Vagina (tissue), 2 donors: ENCODE measurements at regions not wholly inside any gene's neighbourhood (a gene's known extent, or its start where the extent isn't known, plus 50 kb on each side); places are given as distances from the start of the nearest gene placed in this dataset.

Experiments used
- CTCF ChIP-seq, 3 experiments: fragments of 450-650 bp in 2 of 3; fragments of 200-600 bp in 1 of 3; sonication (generic) in 1 of 3; IDR thresholded peaks; one replicate each; pipeline ENCODE4 v1.5.1; 2017 to 2019; ENCODE audit warnings: antibody characterized with exemption in 3 of 3, mild to moderate bottlenecking in 2 of 3, moderate library complexity in 2 of 3
- POLR2A ChIP-seq, 2 donors: fragments of 450-650 bp; IDR thresholded peaks; one replicate each; pipeline ENCODE4 v1.6.1; 2017; ENCODE audit warnings: antibody characterized with exemption in 2 of 2, mild to moderate bottlenecking in 2 of 2, moderate library complexity in 2 of 2
- POLR2AphosphoS5 ChIP-seq, 2 donors: sonication (generic); formaldehyde crosslinking; IDR thresholded peaks; one replicate each; pipeline ENCODE4 v1.9.0; 2017; ENCODE audit warnings: antibody characterized with exemption in 2 of 2, mild to moderate bottlenecking in 2 of 2, low read depth in 1 of 2; ENCODE audit not compliant: insufficient read depth in 1 of 2

- no peak for TF ChIP-seq CTCF (IDR thresholded peaks at IDR 0.05)
- no peak for TF ChIP-seq POLR2A (IDR thresholded peaks at IDR 0.05)
- TF ChIP-seq POLR2AphosphoS5 (IDR thresholded peaks at IDR 0.05; ENCODE audit: insufficient read depth in 1 of 2, low read depth in 1 of 2) = no peak
Observed at GRCh38 chr3:153590051-153590450, 428.0 kb downstream of the RAP2B start.
